ENCODE measurements at regions not wholly inside any gene's neighbourhood (a gene's known extent, or its start where the extent isn't known, plus 50 kb on each side); places are given as distances from the start of the nearest gene placed in this dataset.
A peak's percentile ranks its signal among the peaks of the same experiment; 100 is the strongest.

DNA sequence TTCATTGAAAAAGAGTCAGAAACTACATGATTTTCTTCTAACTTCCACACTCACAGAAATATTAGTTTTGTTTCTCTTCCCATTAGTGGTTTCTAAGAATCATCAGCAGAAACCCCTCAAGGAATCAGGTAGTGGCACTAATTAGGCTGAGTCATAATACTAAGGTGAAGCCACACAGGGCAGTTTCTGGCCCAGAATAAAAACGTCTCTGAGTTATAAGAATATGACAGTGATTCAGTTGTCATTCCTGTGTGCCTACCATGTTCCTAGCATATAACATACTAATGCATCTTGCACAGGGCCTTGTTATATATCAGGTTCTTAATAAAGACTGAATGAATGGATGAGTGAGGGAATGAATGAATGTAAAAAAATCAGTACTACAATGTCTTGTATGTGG, 206.0 kb upstream of the PLEKHG7 start:
- DNase-seq (ENCODE audit: low read depth, low spot score) = no peak

DNA sequence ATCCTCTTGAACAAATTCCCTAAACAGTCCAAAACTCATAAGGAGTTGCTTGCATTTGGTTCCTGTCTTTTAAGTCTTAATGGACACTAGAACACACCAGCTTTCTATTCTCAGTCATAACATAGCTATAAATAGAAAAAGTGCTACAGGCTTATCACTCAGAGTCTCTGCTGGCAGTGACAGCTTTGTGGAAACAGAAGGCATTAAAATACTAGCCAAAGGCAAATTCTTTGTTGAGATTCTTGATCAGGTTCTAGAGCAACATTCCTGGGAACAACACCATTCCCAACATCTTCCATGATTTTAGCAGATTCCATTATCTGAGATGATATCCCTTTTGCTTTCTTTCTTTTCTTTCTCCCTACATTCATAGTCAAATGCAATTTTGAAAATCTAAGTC, 207.7 kb upstream of the PLEKHG7 start:
- DNase-seq (ENCODE audit: low read depth, low spot score) = no peak

GRCh38 chr12:92493816-92494215, 209.0 kb upstream of the PLEKHG7 start:
- no peak for DNase-seq (ENCODE audit: low read depth, low spot score)

DNA sequence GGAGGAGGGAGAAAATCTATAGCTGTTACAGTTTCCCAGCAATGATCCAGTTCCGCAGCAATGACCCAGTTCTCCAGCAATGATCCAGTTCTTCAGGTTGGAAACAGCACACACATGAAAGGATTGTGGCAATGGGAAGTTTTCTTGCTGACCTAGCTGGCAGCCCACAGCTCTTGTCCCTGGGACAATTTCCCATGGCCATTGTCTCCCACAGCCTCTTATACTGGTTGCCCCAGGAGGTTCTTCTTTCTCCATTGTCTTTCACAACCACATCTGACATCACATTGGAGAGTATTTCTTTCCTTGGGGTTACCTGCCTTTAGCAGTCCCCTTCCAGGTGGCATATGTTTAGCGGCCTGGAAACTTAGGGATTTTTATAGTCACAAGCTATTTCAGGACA, 209.8 kb upstream of the PLEKHG7 start:
- DNase-seq (ENCODE audit: low read depth, low spot score) = no peak

DNA sequence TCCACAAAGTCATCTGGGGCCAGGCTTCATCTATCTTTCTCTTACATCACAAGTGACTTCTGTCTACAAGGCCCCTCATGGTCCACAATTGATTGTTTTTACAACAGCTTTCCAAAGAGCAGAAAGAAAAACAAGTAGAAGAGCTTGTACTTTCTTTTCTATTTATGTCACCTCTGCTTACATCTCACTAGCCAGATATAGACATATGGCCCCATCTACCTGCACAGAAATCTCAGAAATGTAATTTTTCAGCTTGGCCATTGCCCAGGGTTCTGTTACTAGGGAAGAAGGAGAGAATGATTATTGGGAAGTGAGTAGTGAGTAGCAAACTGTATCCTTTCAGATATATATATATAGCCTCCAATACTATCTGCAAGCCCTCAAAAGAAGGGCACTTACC, 210.5 kb upstream of the PLEKHG7 start:
- no peak for DNase-seq (ENCODE audit: low read depth, low spot score)

GRCh38 chr12:92489781-92490180, 213.0 kb upstream of the PLEKHG7 start:
- no peak for DNase-seq (ENCODE audit: low read depth, low spot score)

GRCh38 chr12:92488735-92489134, 214.1 kb upstream of the PLEKHG7 start:
- DNase-seq (ENCODE audit: low read depth, low spot score) = no peak

GRCh38 chr12:92487138-92487485, 215.7 kb upstream of the PLEKHG7 start:
- no peak for DNase-seq (ENCODE audit: low read depth, low spot score)

GRCh38 chr12:92486443-92487137, 216.2 kb upstream of the PLEKHG7 start:
- DNase-seq (ENCODE audit: low read depth, low spot score) = no peak

DNA sequence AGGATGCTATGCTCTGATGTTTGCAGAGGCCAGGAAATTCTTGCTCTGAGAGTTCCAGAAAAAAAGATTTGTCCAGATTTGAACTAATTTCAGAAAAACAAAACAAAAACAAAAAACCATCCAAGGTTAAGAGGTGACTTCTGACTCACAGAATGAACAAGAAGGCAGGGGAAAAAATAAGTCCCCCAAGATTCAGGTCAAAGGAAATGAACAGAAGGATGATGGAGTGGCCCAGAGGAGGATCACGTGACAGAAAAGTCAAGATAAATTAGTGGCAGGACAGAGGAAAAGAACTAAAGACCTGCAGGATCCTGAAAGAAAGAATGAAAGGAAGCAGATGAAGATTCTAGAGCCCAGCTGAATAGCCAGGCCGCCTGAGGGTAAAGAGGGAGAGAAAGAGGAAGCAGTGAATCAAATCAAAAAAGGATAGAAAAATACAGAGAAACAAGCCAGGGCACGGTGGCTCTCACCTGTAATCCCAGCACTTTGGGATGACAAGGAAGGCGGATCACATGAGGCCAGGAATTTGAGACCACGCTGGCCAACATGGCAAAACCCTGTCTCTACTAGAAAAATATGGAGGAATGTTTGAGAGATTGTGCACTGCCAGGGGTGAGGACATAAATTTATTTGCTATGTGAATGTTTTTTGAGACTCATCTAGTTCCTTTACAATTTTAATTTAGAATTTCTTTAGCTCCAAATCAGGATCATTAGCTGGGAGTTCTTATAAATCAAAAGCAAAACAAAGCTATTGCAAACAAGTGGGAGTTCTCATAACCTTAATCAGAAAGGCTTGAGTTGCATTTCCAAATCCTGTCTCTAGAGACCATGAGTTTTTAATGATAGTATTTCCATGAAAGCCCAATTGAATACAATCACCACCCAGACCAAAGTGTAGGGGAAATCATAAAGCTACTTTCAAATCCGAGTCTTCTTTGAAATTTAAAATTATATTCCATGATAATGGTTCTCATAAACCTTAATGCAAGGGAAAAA, 217.1 kb upstream of the PLEKHG7 start:
- no peak for DNase-seq (ENCODE audit: low read depth, low spot score)

DNA sequence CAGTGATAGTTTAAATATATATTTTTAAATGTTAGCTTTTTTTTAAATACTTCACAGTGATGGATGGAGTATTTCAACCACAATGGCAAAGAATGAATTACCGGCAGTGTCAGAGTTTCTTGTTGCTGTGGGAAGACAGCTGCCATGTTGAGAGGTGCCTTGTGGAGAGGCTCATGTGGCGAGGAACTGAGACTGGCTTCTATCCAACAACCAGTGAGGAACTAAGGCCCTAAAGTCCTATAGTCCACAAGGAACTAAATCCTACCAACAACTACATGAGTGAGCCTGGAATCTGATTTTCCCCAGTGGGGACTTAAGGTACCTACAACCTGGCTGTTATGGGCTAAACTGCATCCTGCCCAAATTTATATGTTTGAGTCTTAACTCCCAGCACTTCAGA, 220.2 kb upstream of the PLEKHG7 start:
- DNase-seq (ENCODE audit: low read depth, low spot score) = no peak

DNA sequence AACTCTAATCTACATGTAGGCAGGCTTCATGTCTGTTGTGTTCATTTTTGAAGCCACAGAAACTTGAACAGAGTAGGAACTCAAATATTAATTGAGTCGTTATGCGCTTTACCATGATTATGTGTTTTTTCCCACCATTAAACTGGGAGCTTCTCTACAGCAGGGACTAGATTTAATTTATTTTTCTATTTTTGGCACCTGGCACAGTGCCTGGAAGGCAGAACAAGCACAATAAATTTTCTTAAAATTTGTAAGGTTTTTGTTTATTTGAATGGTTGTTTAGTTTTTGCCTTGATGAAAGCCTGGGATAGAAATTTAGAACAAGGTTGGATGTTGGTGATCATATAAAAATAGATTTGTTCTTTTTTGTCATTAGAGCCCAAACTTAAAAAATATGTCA, 221.7 kb upstream of the PLEKHG7 start:
- DNase-seq (ENCODE audit: low read depth, low spot score) = no peak

- DNase-seq (ENCODE audit: low read depth, low spot score) = no peak
These were observed 224.1 kb upstream of the PLEKHG7 start for GRCh38 chr12:92478692-92479091.

GRCh38 chr12:92476844-92477243, 225.9 kb upstream of the PLEKHG7 start:
- DNase-seq (ENCODE audit: low read depth, low spot score) = no peak

GRCh38 chr12:92473564-92473963, 229.2 kb upstream of the PLEKHG7 start:
- DNase-seq (ENCODE audit: low read depth, low spot score) = peak; percentile 9

DNA sequence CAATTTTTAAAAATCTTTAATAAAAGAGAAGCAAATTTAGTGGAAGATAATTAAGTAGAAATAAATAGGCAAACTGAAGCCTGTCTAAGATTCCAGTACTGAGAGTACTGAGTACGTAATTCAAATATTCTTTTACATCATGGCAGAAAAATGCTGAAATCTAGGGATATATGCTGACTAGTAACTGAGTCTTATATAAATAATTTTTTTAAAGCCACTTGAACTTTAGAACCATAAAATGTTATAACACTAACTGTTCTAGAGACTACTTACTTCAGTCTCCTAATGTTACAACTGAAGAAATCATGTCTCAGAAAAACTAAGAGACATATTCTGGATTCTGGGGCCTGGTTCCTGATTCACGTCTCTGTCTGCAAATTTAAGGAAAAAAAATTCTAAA, 230.6 kb upstream of the PLEKHG7 start:
- DNase-seq (ENCODE audit: low read depth, low spot score) = no peak

DNA sequence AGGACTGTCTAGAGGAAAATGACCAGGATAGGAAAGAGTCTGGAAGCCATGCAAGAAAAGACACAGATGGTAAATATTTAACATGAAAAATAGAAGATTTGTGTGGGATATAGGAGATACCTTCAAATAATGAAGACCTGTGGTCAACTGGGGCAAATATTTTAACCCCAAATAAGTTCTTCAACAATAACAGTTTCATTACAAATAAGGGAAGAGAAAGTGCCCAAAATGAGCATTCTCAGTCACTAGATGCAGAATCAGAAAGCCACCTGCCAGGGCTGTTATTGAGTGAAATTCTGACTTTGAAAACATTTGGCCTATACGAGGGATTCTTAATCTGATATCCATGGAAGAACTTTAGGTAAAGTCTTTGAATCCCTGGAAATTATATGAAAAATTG, 231.2 kb upstream of the PLEKHG7 start:
- no peak for DNase-seq (ENCODE audit: low read depth, low spot score)

DNA sequence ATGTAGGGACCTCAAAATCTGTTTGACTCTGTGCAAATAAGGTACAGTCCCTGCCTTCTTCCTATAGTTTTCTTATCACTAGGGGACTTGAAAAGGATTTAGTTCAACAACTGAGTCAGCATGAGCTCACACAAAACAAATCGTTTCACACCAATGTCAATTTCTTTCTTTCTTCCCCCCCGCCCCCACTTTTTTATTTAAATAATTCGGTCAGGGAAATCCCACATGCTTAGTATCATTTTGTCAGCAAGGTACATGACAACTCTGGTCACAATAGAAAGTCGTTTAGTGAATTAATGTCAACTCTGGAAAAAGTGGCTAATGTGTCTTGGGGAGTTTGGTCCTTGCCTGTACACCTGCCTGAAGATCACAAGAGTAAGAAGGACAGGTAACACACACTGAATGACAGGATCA, 232.2 kb upstream of the PLEKHG7 start:
- no peak for DNase-seq (ENCODE audit: low read depth, low spot score)

DNA sequence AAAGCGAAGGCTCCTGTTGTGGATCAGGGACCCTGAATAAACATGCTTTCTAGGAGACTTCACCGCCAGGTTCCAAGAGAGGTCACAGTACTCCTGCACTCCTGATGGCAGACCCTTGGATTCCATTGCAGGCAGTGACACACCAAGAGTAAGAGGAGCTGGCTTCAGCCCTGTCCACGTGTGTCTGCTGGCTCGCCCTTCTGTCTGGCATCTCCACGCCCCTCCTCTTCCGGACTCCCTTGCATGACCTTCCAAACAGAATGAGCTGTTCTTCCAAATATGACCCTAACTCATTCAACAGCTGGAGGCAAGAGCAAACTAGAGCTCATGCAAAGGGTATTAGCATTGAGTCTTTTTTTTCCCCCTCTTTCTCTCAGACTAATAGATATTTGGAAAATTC, 233.0 kb upstream of the PLEKHG7 start:
- DNase-seq (ENCODE audit: low read depth, low spot score) = no peak

GRCh38 chr12:92468358-92469020, 234.3 kb upstream of the PLEKHG7 start:
- no peak for DNase-seq (ENCODE audit: low read depth, low spot score)

DNA sequence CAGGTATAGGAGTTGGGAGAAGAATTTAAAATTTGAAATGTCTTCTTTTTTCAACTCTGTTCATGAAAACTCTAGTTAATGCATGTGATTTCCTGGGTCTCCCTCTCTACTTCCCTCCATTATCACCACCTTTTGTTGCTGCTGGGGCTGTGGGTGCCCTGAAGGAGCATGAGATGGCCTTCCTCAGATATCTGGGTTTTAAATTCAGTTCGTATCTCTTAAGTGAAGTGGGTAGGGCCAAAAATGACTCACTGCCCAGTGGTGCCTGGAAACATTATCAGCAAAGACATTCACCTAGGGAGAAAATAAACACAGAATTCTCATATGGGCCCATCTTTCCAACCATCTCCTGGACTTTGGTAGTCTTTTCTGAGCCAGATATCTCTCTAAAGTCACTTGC, 234.9 kb upstream of the PLEKHG7 start:
- no peak for DNase-seq (ENCODE audit: low read depth, low spot score)
